ENCODE measurements at regions not wholly inside any gene's neighbourhood (a gene's known extent, or its start where the extent isn't known, plus 50 kb on each side); places are given as distances from the start of the nearest gene placed in this dataset.

GRCh38 chr6:169164451-169164850 lies 89.2 kb downstream of the THBS2 start:
- TF ChIP-seq CTCF (IDR thresholded peaks at IDR 0.05) (no peak), POLR2A (IDR thresholded peaks at IDR 0.05) (no peak)

Data from tibial nerve (tissue), 3 donors.